Mesendoderm (in vitro differentiated cells): ENCODE measurements at regions not wholly inside any gene's neighbourhood (a gene's known extent, or its start where the extent isn't known, plus 50 kb on each side); places are given as distances from the start of the nearest gene placed in this dataset.
A peak's percentile ranks its signal among the peaks of the same experiment; 100 is the strongest.

ENCODE experiments used
- DNase-seq: peaks from one replicate; pipeline ENCODE4 v3.0.0; 2013
- H2AK5ac ChIP-seq: 2 replicates; pipeline ENCODE4 v1.6.1; 2013; ENCODE audit warnings: low read length, inconsistent platforms
- H2BK120ac ChIP-seq: 2 replicates; pipeline ENCODE4 v1.6.1; 2013; ENCODE audit warnings: low read depth, mild to moderate bottlenecking, low read length, moderate library complexity, mixed read lengths
- H2BK15ac ChIP-seq: replicated peaks from 2 replicates; pipeline ENCODE4 v1.6.1; 2013; ENCODE audit warnings: low read depth, mild to moderate bottlenecking, moderate library complexity
- H2BK5ac ChIP-seq: 2 replicates; pipeline ENCODE4 v1.6.1; 2013; ENCODE audit warnings: low read length, inconsistent platforms
- H3K18ac ChIP-seq: 2 replicates; pipeline ENCODE4 v1.6.1; 2013; ENCODE audit warnings: mild to moderate bottlenecking, low read length, mixed read lengths
- H3K23ac ChIP-seq: one replicate; pipeline ENCODE4 v1.6.1; 2013; ENCODE audit warnings: low read length
- H3K27ac ChIP-seq: 2 replicates; pipeline ENCODE4 v1.5.1; 2013; ENCODE audit warnings: low read depth, mild to moderate bottlenecking, inconsistent platforms, low read length, moderate library complexity
- H3K27me3 ChIP-seq: 2 replicates; pipeline ENCODE4 v1.6.1; 2013; ENCODE audit warnings: low read length, control low read depth, mild to moderate bottlenecking, inconsistent platforms; ENCODE audit not compliant: insufficient read depth, poor library complexity
- H3K36me3 ChIP-seq: 2 replicates; pipeline ENCODE4 v1.6.1; 2013; ENCODE audit warnings: low read length, inconsistent platforms; ENCODE audit not compliant: control insufficient read depth, insufficient read depth
- H3K4ac ChIP-seq: one replicate; pipeline ENCODE4 v1.6.1; 2013; ENCODE audit warnings: low read depth, mild to moderate bottlenecking, low read length, moderate library complexity
- H3K4me1 ChIP-seq: 2 replicates; pipeline ENCODE4 v1.6.1; 2013; ENCODE audit warnings: low read depth, low read length, inconsistent platforms; ENCODE audit not compliant: control insufficient read depth
- H3K4me2 ChIP-seq: 2 replicates; pipeline ENCODE4 v1.6.1; 2013; ENCODE audit warnings: low read length
- H3K4me3 ChIP-seq: 2 replicates; pipeline ENCODE4 v1.5.1; 2013; ENCODE audit warnings: mild to moderate bottlenecking, low read length
- H3K56ac ChIP-seq: one replicate; pipeline ENCODE4 v1.6.1; 2013; ENCODE audit warnings: low read length
- H3K79me1 ChIP-seq: 2 replicates; pipeline ENCODE4 v1.6.1; 2013; ENCODE audit warnings: low read length, inconsistent platforms
- H3K79me2 ChIP-seq: 2 replicates; pipeline ENCODE4 v1.6.1; 2013; ENCODE audit warnings: mild to moderate bottlenecking, low read length; ENCODE audit not compliant: control insufficient read depth, insufficient read depth
- H3K9ac ChIP-seq: 2 replicates; pipeline ENCODE4 v1.6.1; 2013; ENCODE audit warnings: low read length, inconsistent platforms
- H4K5ac ChIP-seq: one replicate; pipeline ENCODE4 v1.6.1; 2013; ENCODE audit warnings: low read length
- H4K8ac ChIP-seq: one replicate; pipeline ENCODE4 v1.6.1; 2013; ENCODE audit warnings: low read depth, mild to moderate bottlenecking, control low read depth, low read length, moderate library complexity
- WGBS: extraction: QIAGEN DNeasy Blood & Tissue Kit; methylation state at CpG from one replicate; pipeline ENCODE4 v1.1.7; 2013; ENCODE audit warnings: low lambda C conversion rate, missing lambda C conversion rate; ENCODE audit not compliant: insufficient coverage; ENCODE audit errors: extremely low coverage; 5-methylcytosine and 5-hydroxymethylcytosine counted together

- H3K4me3 ChIP-seq: no peak overlapping the region
- no peak overlapping the region for H3K4me2 ChIP-seq
- H2BK5ac ChIP-seq: no peak overlapping the region
- H3K4ac ChIP-seq: no peak overlapping the region
- no peak for DNase-seq
- no peak overlapping the region for H3K9ac ChIP-seq
- no peak overlapping the region for H2BK120ac ChIP-seq
- no peak overlapping the region for H3K56ac ChIP-seq
- no peak overlapping the region for H4K5ac ChIP-seq
- no peak overlapping the region for H4K8ac ChIP-seq
- H3K27me3 ChIP-seq: no peaks in the 10 kb centered on the region
- H3K18ac ChIP-seq: no peak overlapping the region
- no peak overlapping the region for H2AK5ac ChIP-seq
- H3K79me2 ChIP-seq: no peaks in the 10 kb centered on the region
- no peak overlapping the region for H3K23ac ChIP-seq
- H2BK15ac ChIP-seq: no peak overlapping the region
- H3K79me1 ChIP-seq: no peaks in the 10 kb centered on the region
- no peaks in the 10 kb centered on the region for H3K36me3 ChIP-seq
- H3K27ac ChIP-seq: no peak overlapping the region
- H3K4me1 ChIP-seq: no peaks in the 10 kb centered on the region
- WGBS: no CpG with 5 or more reads among the region's 4 CpGs
These were observed 342.9 kb downstream of the CNTN3 start for GRCh38 chr3:74271541-74271940.

- Histone ChIP-seq H3K4me1 (no peaks in the 10 kb centered on the region), H3K56ac (no peak overlapping the region), H3K79me1 (no peaks in the 10 kb centered on the region), H3K27me3 (no peaks in the 10 kb centered on the region), H4K8ac (no peak overlapping the region), H2BK120ac (no peak overlapping the region), H3K79me2 (no peaks in the 10 kb centered on the region), H3K36me3 (no peaks in the 10 kb centered on the region), H3K4me2 (no peak overlapping the region), H3K23ac (no peak overlapping the region), H2AK5ac (no peak overlapping the region), H3K18ac (no peak overlapping the region), H3K4ac (no peak overlapping the region), H2BK5ac (no peak overlapping the region), H3K9ac (no peak overlapping the region), H2BK15ac (no peak overlapping the region), H4K5ac (no peak overlapping the region), H3K27ac (no peak overlapping the region), H3K4me3 (no peak overlapping the region)
- DNase-seq: no peak
These were observed 344.8 kb downstream of the CNTN3 start for GRCh38 chr3:74269689-74270088.

- Histone ChIP-seq H3K18ac (no peak overlapping the region), H3K23ac (no peak overlapping the region), H3K9ac (no peak overlapping the region), H4K5ac (no peak overlapping the region), H2BK5ac (no peak overlapping the region), H3K79me1 (no peaks in the 10 kb centered on the region), H3K4me1 (no peaks in the 10 kb centered on the region), H3K4ac (no peak overlapping the region), H3K27ac (no peak overlapping the region), H2AK5ac (no peak overlapping the region), H3K27me3 (no peaks in the 10 kb centered on the region), H4K8ac (no peak overlapping the region), H3K79me2 (no peaks in the 10 kb centered on the region), H2BK120ac (no peak overlapping the region), H3K4me3 (no peak overlapping the region), H3K36me3 (no peaks in the 10 kb centered on the region), H3K56ac (no peak overlapping the region), H3K4me2 (no peak overlapping the region), H2BK15ac (no peak overlapping the region)
- no peak for DNase-seq
- WGBS: no CpG with 5 or more reads among the region's 2 CpGs
These were observed 345.7 kb downstream of the CNTN3 start for GRCh38 chr3:74268753-74269152.

GRCh38 chr3:74267588-74268184 lies 346.8 kb downstream of the CNTN3 start:
- Histone ChIP-seq H3K36me3 (no peaks in the 10 kb centered on the region), H3K4ac (no peak overlapping the region), H3K27me3 (no peaks in the 10 kb centered on the region), H2BK5ac (no peak overlapping the region), H3K23ac (no peak overlapping the region), H2AK5ac (no peak overlapping the region), H2BK120ac (no peak overlapping the region), H3K79me1 (no peaks in the 10 kb centered on the region), H3K4me1 (no peaks in the 10 kb centered on the region), H3K4me3 (no peak overlapping the region), H3K4me2 (no peak overlapping the region), H3K27ac (no peak overlapping the region), H3K18ac (no peak overlapping the region), H2BK15ac (no peak overlapping the region), H4K5ac (no peak overlapping the region), H3K79me2 (no peaks in the 10 kb centered on the region), H3K9ac (no peak overlapping the region), H4K8ac (no peak overlapping the region), H3K56ac (no peak overlapping the region)
- DNase-seq: peak; percentile 79
- WGBS: no CpG with 5 or more reads among the region's 13 CpGs

GRCh38 chr3:74267131-74267530 lies 347.3 kb downstream of the CNTN3 start:
- Histone ChIP-seq H3K18ac (no peak overlapping the region), H3K36me3 (no peaks in the 10 kb centered on the region), H3K79me1 (no peaks in the 10 kb centered on the region), H3K23ac (no peak overlapping the region), H3K4me1 (no peaks in the 10 kb centered on the region), H2BK15ac (no peak overlapping the region), H2AK5ac (no peak overlapping the region), H3K56ac (no peak overlapping the region), H3K9ac (no peak overlapping the region), H2BK120ac (no peak overlapping the region), H3K27me3 (no peaks in the 10 kb centered on the region), H3K79me2 (no peaks in the 10 kb centered on the region), H3K27ac (no peak overlapping the region), H4K5ac (no peak overlapping the region), H3K4ac (no peak overlapping the region), H3K4me2 (no peak overlapping the region), H2BK5ac (no peak overlapping the region), H3K4me3 (no peak overlapping the region), H4K8ac (no peak overlapping the region)
- WGBS: no CpG with 5 or more reads among the region's 5 CpGs
- DNase-seq: peak; percentile 37

- no peak overlapping the region for H3K23ac ChIP-seq
- no peak overlapping the region for H2BK120ac ChIP-seq
- H3K27me3 ChIP-seq: no peaks in the 10 kb centered on the region
- H3K27ac ChIP-seq: no peak overlapping the region
- no peak overlapping the region for H3K4ac ChIP-seq
- no peaks in the 10 kb centered on the region for H3K36me3 ChIP-seq
- H3K56ac ChIP-seq: no peak overlapping the region
- H3K9ac ChIP-seq: no peak overlapping the region
- H3K4me1 ChIP-seq: no peaks in the 10 kb centered on the region
- no peaks in the 10 kb centered on the region for H3K79me1 ChIP-seq
- H2BK5ac ChIP-seq: no peak overlapping the region
- no peak overlapping the region for H3K4me2 ChIP-seq
- DNase-seq: no peak
- H4K8ac ChIP-seq: no peak overlapping the region
- no peak overlapping the region for H4K5ac ChIP-seq
- WGBS: no CpG with 5 or more reads among the region's 1 CpG
- H2BK15ac ChIP-seq: no peak overlapping the region
- H2AK5ac ChIP-seq: no peak overlapping the region
- no peaks in the 10 kb centered on the region for H3K79me2 ChIP-seq
- no peak overlapping the region for H3K18ac ChIP-seq
- H3K4me3 ChIP-seq: no peak overlapping the region
These were observed 349.4 kb downstream of the CNTN3 start for GRCh38 chr3:74265069-74265468.
